HG03060 (cell line): ENCODE measurements at regions not wholly inside any gene's neighbourhood (a gene's known extent, or its start where the extent isn't known, plus 50 kb on each side); places are given as distances from the start of the nearest gene placed in this dataset.
A peak's percentile ranks its signal among the peaks of the same experiment; 100 is the strongest.
"Not testable (repeated sequence)": the region's sequence is repeated elsewhere in the genome, so short reads cannot be mapped to it uniquely, and the experiment has no call there.

Experiments
- ATAC-seq: cut with Tn5 transposase; IDR thresholded peaks from one replicate; pipeline ENCODE4 v1.9.1; 2021; ENCODE audit warnings: low read depth, moderate number of reproducible peaks; ENCODE audit not compliant: unreplicated experiment

DNA sequence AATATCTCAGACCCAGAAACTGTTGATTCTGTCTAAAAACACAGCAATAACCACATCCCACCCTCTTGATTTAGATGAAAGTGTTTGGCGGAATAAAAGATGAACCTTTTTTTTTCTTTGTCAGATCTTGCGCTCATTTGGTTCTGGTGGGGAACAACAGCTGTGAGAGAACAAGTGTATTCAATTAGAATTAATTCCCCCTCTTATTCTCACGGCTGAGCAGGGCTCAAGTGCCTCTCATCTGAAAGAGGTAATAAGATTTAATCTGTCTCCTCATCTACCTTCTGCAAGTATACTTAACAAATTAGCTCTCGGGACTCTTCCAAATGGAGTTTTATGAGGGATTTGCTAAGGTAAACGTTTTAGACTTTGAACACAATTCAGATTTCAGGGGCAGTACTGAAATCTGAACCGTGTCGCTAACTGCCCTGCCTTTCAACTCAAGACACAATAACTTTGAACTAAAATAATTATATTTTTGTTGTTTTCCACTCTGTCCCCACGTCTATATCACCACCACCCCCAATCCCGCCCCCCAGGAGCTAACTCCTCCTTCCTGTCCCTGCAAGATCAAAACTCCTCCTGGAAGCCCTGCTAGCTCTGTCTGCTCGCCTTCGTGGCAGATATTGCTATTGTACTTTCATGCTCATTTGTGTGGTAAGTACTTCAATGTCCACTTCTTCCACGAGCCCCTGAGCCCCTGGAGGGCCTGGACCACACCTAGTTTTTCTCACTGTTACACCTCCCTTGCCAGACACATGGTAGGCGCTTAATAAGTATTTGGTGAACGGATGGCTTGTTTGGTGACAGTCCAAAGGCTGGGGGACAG is 54.2 kb upstream of the ROPN1B start:
- not testable (repeated sequence) for ATAC-seq

GRCh38 chr3:125915437-125915787 is 53.6 kb upstream of the ROPN1B start:
- ATAC-seq, result not testable (repeated sequence)

- ATAC-seq, result peak; percentile 93
Measured at GRCh38 chr3:125915792-125916375, 53.1 kb upstream of the ROPN1B start.

GRCh38 chr3:125916376-125916978 is 52.5 kb upstream of the ROPN1B start:
- peak; percentile 11 for ATAC-seq

- ATAC-seq, result not testable (repeated sequence)
Measured at GRCh38 chr3:125917020-125917549, 51.9 kb upstream of the ROPN1B start.

- not testable (repeated sequence) for ATAC-seq
Measured at GRCh38 chr3:125918024-125918423, 51.0 kb upstream of the ROPN1B start.

GRCh38 chr3:125918451-125918850 is 50.5 kb upstream of the ROPN1B start:
- not testable (repeated sequence) for ATAC-seq

DNA sequence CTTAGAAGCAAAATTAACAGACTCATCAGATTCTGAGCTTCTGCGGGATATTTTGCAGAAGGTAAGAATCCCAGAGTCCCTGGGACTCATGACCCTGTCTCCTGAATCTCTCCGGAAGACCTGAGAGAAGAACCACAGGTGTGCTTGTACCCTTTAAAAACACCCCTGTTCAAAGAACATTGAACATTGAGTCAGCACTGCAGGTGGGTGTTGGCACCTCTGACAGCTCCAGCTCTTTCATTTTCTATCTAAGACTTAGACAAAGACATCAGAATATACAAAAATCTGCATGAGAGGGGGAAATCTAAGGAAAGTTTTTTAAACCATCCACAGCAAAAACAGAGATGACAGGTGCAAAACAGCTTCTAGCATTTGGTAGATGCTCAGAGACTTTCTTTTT is 50.1 kb upstream of the ROPN1B start:
- ATAC-seq, result not testable (repeated sequence)
